Cardiac muscle cell (in vitro differentiated cells and primary cell): ENCODE measurements at regions not wholly inside any gene's neighbourhood (a gene's known extent, or its start where the extent isn't known, plus 50 kb on each side); places are given as distances from the start of the nearest gene placed in this dataset.

Experiments
- DNase-seq, 2 donors: peaks; one replicate each; pipeline versions ENCODE4 v3.0.0 to v3.0.0-alpha.2; 2010 to 2017; ENCODE audit warnings: low read depth in 1 of 2, low spot score in 1 of 2
- H3K27ac ChIP-seq: fragments of 200-600 bp; sonication (generic); 2 replicates; pipeline ENCODE4 v1.5.1; 2016
- H3K27me3 ChIP-seq: fragments of 200-600 bp; sonication (generic); 2 replicates; pipeline ENCODE4 v1.6.0; 2016; ENCODE audit warnings: control low read depth
- H3K36me3 ChIP-seq: fragments of 200-600 bp; sonication (generic); 2 replicates; pipeline ENCODE4 v1.5.1; 2016; ENCODE audit warnings: control low read depth
- H3K4me1 ChIP-seq: fragments of 200-600 bp; sonication (generic); 2 replicates; pipeline ENCODE4 v1.8.1; 2017; ENCODE audit warnings: low read depth, mild to moderate bottlenecking, mixed run types
- H3K4me3 ChIP-seq: fragments of 200-600 bp; sonication (generic); 2 replicates; pipeline ENCODE4 v1.5.1; 2016; ENCODE audit warnings: mild to moderate bottlenecking
- H3K9me3 ChIP-seq: fragments of 200-600 bp; sonication (generic); 2 replicates; pipeline ENCODE4 v1.5.1; 2017; ENCODE audit warnings: low read depth, mild to moderate bottlenecking, control low read depth
- TF ChIP-seq, protein P1 (sequence below): IDR thresholded peaks from 2 replicates; pipeline ENCODE4 v1.5.1; 2012; ENCODE audit warnings: low read depth, mild to moderate bottlenecking, low read length

DNA sequence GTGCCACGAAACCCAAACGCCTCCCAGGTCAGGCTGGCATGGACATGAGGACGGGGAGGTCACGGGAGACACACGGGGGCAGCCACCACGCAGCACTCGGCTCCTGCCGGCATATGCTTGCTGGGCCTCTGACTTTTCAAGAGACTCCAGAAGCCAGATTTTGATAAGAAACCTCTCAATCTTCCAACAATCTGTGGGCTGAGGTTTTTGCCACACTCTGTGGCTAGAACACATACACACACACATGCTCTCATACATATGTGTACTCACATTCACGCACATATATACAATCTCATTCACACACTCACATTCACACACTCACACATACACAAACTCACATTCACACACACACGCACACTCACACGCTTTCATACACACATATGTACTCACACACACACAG, 86.7 kb upstream of the LINGO1 start:
- Histone ChIP-seq H3K4me3 (no peak overlapping the region), H3K9me3 (no peaks in the 10 kb centered on the region), H3K27me3 (no peaks in the 10 kb centered on the region), H3K36me3 (no peaks in the 10 kb centered on the region), H3K27ac (no peak overlapping the region), H3K4me1 (peaks cover 16% of the 10 kb centered on the region)
- no peak for DNase-seq
- TF ChIP-seq, protein P1, sequence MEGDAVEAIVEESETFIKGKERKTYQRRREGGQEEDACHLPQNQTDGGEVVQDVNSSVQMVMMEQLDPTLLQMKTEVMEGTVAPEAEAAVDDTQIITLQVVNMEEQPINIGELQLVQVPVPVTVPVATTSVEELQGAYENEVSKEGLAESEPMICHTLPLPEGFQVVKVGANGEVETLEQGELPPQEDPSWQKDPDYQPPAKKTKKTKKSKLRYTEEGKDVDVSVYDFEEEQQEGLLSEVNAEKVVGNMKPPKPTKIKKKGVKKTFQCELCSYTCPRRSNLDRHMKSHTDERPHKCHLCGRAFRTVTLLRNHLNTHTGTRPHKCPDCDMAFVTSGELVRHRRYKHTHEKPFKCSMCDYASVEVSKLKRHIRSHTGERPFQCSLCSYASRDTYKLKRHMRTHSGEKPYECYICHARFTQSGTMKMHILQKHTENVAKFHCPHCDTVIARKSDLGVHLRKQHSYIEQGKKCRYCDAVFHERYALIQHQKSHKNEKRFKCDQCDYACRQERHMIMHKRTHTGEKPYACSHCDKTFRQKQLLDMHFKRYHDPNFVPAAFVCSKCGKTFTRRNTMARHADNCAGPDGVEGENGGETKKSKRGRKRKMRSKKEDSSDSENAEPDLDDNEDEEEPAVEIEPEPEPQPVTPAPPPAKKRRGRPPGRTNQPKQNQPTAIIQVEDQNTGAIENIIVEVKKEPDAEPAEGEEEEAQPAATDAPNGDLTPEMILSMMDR, result no peak

DNA sequence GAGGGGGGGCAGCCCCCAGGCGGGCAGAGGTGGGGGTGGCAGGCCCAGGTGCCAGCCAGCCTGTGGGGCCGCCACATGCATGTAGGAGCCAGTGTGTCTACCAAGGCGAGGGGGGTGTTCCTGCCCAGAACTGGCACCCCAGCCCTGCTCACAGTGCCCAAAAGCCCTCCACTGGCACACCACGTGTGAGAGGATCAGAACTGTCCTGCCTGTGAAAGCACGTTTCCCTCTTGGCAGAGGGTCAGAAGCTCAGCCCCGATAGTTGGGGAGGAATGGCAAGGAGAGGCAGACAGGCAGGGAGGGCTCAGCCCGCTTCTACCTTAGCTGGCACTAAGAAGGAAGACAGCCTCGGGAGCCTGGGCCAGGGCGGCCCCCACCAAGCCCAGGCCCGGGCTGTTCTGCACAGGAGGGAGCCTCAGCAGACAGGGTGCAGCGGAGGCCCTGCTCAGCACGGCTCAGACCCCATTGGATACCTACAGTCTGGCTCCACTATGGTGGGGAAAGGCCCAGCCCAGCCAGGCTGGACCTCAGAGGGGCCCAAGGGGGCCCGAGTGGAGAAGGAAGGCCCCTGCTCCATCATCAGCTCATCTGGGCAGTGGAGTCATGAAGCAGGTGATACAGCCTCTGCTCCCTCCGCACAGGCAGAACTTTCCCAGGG, 84.8 kb upstream of the LINGO1 start:
- TF ChIP-seq, protein P1, result no peak
- Histone ChIP-seq H3K36me3 (no peaks in the 10 kb centered on the region), H3K27me3 (no peaks in the 10 kb centered on the region), H3K4me3 (no peak overlapping the region), H3K27ac (no peak overlapping the region), H3K4me1 (no peaks in the 10 kb centered on the region), H3K9me3 (no peaks in the 10 kb centered on the region)
- no peak for DNase-seq

DNA sequence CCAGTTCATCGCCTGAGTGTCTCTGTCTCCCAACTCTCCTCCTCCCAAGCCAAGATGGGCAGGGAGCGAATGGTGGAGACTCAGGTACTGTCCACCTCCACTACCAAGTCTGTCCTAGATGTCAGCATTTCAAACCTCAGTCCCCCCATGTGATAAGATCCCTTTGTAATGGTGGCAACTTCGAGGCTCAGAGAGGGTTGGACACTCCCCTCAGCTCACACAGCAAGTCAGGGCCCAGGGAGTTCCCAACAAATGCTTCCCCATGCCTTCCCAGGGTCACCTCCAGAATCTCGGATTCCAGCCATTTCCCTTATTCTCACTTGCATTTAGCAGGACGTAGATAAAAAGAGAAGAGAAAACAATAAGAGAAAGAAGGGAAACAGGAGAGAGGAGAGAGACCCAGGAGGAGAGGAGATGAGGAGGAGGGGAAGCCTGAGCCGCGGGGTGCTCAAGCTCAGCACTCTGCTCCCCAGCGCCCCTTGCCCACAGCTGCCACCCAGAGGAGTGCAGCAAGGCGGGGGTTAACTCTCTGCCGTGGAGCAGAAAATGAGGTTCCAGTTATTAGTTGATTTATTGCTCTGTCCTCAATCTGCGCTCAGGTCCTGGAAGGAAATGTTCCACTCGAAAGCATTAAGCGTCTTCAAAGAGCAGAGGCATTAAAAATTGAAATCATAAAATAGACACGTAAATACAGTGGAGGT, 84.1 kb upstream of the LINGO1 start:
- H3K36me3 ChIP-seq, result no peaks in the 10 kb centered on the region
- no peak overlapping the region for H3K27ac ChIP-seq
- TF ChIP-seq, protein P1, result no peak

DNA sequence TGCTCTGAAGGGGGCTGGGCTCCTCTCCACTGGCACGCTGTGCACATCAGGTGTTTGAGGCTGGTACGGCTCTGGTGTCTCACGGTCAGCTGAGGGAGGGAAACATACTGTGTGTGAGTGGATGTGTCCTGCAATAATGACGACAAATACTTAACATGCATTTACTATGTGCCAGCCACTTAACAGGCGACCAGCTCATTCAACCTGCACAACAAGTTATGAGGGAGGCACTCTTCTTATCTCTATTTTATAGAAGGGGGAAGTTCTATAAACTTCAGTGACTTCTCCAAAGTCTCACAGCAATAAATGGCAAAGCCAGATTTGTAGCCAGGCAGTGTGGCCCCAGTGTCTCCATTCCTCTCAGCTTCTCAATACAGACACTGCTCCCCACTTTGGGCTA, 83.1 kb upstream of the LINGO1 start:
- TF ChIP-seq, protein P1, result no peak
- no peaks in the 10 kb centered on the region for H3K36me3 ChIP-seq
- H3K27me3 ChIP-seq, result no peaks in the 10 kb centered on the region
- H3K4me1 ChIP-seq, result no peaks in the 10 kb centered on the region
- H3K9me3 ChIP-seq, result no peaks in the 10 kb centered on the region
- no peak overlapping the region for H3K27ac ChIP-seq
- no peak overlapping the region for H3K4me3 ChIP-seq
- no peak for DNase-seq

More for the DNA sequence above, 84.1 kb upstream of the LINGO1 start:
- no peak for DNase-seq
- Histone ChIP-seq H3K4me3 (no peak overlapping the region), H3K27me3 (no peaks in the 10 kb centered on the region), H3K4me1 (no peaks in the 10 kb centered on the region), H3K9me3 (no peaks in the 10 kb centered on the region)

DNA sequence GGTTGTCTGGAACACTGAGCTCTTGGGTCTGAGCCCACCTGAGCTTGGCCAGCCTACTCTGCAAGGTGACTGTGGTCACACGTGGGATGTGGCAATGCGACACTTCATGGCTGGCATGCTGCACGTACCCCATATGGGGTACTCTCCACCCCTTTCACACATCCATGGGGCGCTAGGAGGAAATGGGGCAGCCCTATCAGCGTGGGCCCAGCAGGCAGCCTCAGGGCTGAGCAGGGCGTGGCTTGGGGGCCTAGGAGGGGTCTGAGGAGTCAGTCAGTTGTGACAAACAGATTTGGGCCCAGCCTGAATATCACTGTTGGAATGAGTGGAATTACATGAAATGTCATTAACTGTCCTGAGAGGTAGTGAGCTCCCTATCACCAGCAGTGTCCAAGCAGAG, 82.3 kb upstream of the LINGO1 start:
- Histone ChIP-seq H3K36me3 (no peaks in the 10 kb centered on the region), H3K4me1 (no peaks in the 10 kb centered on the region), H3K27ac (no peak overlapping the region), H3K4me3 (no peak overlapping the region), H3K9me3 (no peaks in the 10 kb centered on the region), H3K27me3 (no peaks in the 10 kb centered on the region)
- DNase-seq, result no peak
- TF ChIP-seq, protein P1, result no peak
